ENCODE measurements at regions not wholly inside any gene's neighbourhood (a gene's known extent, or its start where the extent isn't known, plus 50 kb on each side); places are given as distances from the start of the nearest gene placed in this dataset.

- no peak for TF ChIP-seq POLR2A (IDR thresholded peaks at IDR 0.05; ENCODE audit: low read depth, low read length)
- no peak for TF ChIP-seq CTCF (conservative IDR thresholded peaks at IDR 0.05; ENCODE audit: low read depth, low read length)
- TF ChIP-seq RFX5 (IDR thresholded peaks at IDR 0.05; ENCODE audit: low read depth, low read length), result no peak
- TF ChIP-seq RAD21 (IDR thresholded peaks at IDR 0.05; ENCODE audit: low read length), result no peak
- TF ChIP-seq USF2 (IDR thresholded peaks at IDR 0.05; ENCODE audit: low read depth, low read length), result no peak
- TF ChIP-seq, protein P1, sequence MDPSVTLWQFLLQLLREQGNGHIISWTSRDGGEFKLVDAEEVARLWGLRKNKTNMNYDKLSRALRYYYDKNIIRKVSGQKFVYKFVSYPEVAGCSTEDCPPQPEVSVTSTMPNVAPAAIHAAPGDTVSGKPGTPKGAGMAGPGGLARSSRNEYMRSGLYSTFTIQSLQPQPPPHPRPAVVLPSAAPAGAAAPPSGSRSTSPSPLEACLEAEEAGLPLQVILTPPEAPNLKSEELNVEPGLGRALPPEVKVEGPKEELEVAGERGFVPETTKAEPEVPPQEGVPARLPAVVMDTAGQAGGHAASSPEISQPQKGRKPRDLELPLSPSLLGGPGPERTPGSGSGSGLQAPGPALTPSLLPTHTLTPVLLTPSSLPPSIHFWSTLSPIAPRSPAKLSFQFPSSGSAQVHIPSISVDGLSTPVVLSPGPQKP (IDR thresholded peaks at IDR 0.05; ENCODE audit: borderline replicate concordance, low read depth, low read length), result no peak
- no peak for TF ChIP-seq SMC3 (IDR thresholded peaks at IDR 0.05; ENCODE audit: low read depth, low read length)
- TF ChIP-seq MAZ (IDR thresholded peaks at IDR 0.05; ENCODE audit: borderline replicate concordance, low read depth, low read length), result no peak
- TF ChIP-seq RCOR1 (IDR thresholded peaks at IDR 0.05; ENCODE audit: insufficient replicate concordance, low read length), result no peak
- no peak for TF ChIP-seq FOS (IDR thresholded peaks at IDR 0.05; ENCODE audit: low read depth, low read length)
- no peak for TF ChIP-seq BHLHE40 (IDR thresholded peaks at IDR 0.05; ENCODE audit: low read depth, low read length)
- no peak for TF ChIP-seq CEBPB (IDR thresholded peaks at IDR 0.05; ENCODE audit: low read depth, low read length)
These were observed 221.5 kb upstream of the NDST4 start for GRCh38 chr4:115334736-115335411.

All from IMR-90 (cell line).